ENCODE measurements at regions not wholly inside any gene's neighbourhood (a gene's known extent, or its start where the extent isn't known, plus 50 kb on each side); places are given as distances from the start of the nearest gene placed in this dataset.

DNA sequence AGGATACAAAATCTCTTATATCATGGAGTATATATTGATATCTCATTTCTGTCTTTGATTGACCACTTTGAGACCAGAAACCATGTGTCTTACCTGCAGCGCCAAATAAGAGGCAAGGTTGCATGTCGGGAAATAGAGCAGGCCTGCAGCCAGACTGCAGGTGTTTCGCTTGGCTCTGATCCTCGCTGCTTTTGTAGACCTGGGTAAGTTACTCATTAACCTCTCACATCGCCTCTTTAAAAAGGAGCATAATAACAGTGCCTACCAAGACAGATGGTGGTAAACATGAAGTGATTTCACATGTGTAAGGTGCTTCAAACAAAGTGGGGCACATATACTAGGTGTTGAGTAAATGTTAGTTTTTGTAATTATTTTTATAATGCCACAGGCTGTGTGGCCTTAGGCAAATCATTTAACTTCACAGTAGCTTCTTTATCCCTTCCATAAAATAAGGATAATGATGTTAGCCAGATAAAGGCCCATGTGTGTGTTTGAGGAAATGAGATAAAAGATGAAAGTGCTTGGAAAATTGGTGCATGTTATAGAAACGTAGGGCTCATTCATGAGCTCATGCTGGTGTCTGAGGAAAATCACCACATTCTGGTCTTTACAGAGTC is 248.8 kb upstream of the MAP3K7 start:
- no peaks in the 10 kb centered on the region for H3K4me1 ChIP-seq (ENCODE audit: control insufficient read depth in 5 of 5, insufficient read depth in 5 of 5, low read length in 5 of 5)
- no peak overlapping the region for H3K4me3 ChIP-seq (ENCODE audit: low read depth in 1 of 5, low read length in 5 of 5)
- H3K27me3 ChIP-seq (ENCODE audit: control insufficient read depth in 5 of 5, insufficient read depth in 4 of 5, low read length in 5 of 5): no peaks in the 10 kb centered on the region
- H3K9me3 ChIP-seq (ENCODE audit: control insufficient read depth in 5 of 5, low read length in 5 of 5): peaks cover 0 to 6% (median 0%) of the 10 kb centered on the region in 5 donors
- no peaks in the 10 kb centered on the region for H3K36me3 ChIP-seq (ENCODE audit: control insufficient read depth in 5 of 5, insufficient read depth in 5 of 5, low read length in 5 of 5)
- H3K9ac ChIP-seq (ENCODE audit: low read length in 5 of 5): no peak overlapping the region
- no peak overlapping the region for H3K27ac ChIP-seq (ENCODE audit: low read depth, low read length)

DNA sequence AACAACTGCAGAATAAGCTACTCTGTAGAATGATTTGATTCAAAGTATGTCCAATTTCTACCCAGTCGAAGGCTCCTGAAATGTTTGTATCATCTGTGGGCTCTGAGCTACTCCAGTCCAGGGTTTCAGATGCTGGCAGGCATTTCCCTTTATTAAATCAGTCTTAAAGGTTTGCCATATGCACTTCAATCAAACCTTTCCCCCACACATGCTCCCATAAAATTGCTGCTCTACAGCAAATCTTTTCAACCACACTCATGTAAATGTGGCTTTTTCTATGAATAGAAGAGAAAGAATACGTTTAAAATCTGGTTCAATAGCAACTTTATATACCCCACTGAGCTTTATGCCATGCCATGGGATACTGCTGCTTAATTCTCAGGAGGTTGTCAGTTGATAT is 242.4 kb upstream of the MAP3K7 start:
- H3K4me3 ChIP-seq (ENCODE audit: low read depth in 1 of 5, low read length in 5 of 5): no peak overlapping the region
- H3K4me1 ChIP-seq (ENCODE audit: control insufficient read depth in 5 of 5, insufficient read depth in 5 of 5, low read length in 5 of 5): no peaks in the 10 kb centered on the region
- no peak overlapping the region for H3K9ac ChIP-seq (ENCODE audit: low read length in 5 of 5)
- H3K36me3 ChIP-seq (ENCODE audit: control insufficient read depth in 5 of 5, insufficient read depth in 5 of 5, low read length in 5 of 5): no peaks in the 10 kb centered on the region
- H3K9me3 ChIP-seq (ENCODE audit: control insufficient read depth in 5 of 5, low read length in 5 of 5): peaks cover 0 to 9% (median 0%) of the 10 kb centered on the region in 5 donors
- no peak overlapping the region for H3K27ac ChIP-seq (ENCODE audit: low read depth, low read length)
- H3K27me3 ChIP-seq (ENCODE audit: control insufficient read depth in 5 of 5, insufficient read depth in 4 of 5, low read length in 5 of 5): no peaks in the 10 kb centered on the region

DNA sequence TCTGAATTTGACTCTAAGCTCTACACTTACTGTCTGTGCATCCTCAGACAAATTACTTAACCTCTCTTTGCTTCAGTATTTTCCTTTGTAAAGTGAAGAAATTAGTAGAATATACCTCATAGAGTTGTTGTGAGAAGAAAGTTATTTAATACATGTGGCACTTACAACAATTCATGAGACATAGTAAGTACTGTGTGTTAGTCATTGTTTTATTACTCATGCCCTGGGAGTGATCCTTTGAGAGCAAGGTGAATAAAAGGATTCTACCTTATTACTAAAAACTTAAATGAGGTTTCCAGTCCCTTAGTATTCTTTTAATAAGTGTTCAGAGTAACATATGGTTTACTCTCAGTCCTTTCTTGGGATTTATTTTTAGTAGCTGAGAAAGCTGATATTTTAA is 233.6 kb upstream of the MAP3K7 start:
- Histone ChIP-seq H3K9ac (ENCODE audit: low read length in 5 of 5) (no peak overlapping the region), H3K36me3 (ENCODE audit: control insufficient read depth in 5 of 5, insufficient read depth in 5 of 5, low read length in 5 of 5) (no peaks in the 10 kb centered on the region), H3K9me3 (ENCODE audit: control insufficient read depth in 5 of 5, low read length in 5 of 5) (peaks cover 0 to 2% (median 0%) of the 10 kb centered on the region in 5 donors), H3K27me3 (ENCODE audit: control insufficient read depth in 5 of 5, insufficient read depth in 4 of 5, low read length in 5 of 5) (no peaks in the 10 kb centered on the region), H3K4me3 (ENCODE audit: low read depth in 1 of 5, low read length in 5 of 5) (no peak overlapping the region), H3K27ac (ENCODE audit: low read depth, low read length) (no peak overlapping the region), H3K4me1 (ENCODE audit: control insufficient read depth in 5 of 5, insufficient read depth in 5 of 5, low read length in 5 of 5) (no peaks in the 10 kb centered on the region)

DNA sequence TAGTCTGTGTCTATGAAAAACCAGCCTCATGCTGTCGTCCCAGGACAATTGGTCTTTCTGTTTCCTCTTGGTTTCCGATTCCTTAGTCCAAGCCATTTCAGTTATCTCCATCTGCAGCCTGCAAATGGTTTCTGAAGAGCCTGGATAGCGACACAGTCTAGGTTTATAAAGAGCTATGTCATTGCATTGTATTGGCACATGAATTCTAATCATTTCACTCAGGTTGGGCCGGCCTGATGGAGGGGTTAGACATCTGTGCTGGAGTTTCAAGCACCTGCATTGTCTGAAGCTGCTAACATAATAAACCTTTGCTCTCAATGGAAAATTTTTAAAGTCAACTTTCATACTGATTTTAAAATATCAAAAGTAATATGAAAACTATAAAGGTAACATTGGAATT is 232.6 kb upstream of the MAP3K7 start:
- Histone ChIP-seq H3K27me3 (ENCODE audit: control insufficient read depth in 5 of 5, insufficient read depth in 4 of 5, low read length in 5 of 5) (no peaks in the 10 kb centered on the region), H3K9me3 (ENCODE audit: control insufficient read depth in 5 of 5, low read length in 5 of 5) (peaks cover 0 to 2% (median 0%) of the 10 kb centered on the region in 5 donors), H3K27ac (ENCODE audit: low read depth, low read length) (no peak overlapping the region), H3K4me3 (ENCODE audit: low read depth in 1 of 5, low read length in 5 of 5) (no peak overlapping the region), H3K4me1 (ENCODE audit: control insufficient read depth in 5 of 5, insufficient read depth in 5 of 5, low read length in 5 of 5) (no peaks in the 10 kb centered on the region), H3K9ac (ENCODE audit: low read length in 5 of 5) (no peak overlapping the region), H3K36me3 (ENCODE audit: control insufficient read depth in 5 of 5, insufficient read depth in 5 of 5, low read length in 5 of 5) (no peaks in the 10 kb centered on the region)

DNA sequence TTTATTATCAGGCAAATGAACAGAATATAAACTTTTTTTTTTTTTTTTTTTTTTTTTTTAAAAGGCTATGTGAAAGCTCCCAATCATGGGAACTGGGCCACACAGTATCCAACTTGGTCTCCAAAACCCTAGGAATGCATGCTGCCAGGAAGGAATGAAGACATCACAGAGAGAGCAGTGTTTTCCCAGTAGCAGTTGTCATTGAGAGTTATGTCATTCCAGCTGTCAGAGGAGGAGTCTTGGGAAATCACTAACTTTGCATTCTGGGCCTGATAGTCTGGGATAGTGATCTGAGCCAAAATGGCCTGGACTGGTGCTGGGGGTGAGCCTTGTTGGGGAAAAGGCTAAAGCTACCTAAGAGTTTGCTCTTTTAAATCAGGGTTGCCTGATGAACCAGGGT is 231.3 kb upstream of the MAP3K7 start:
- Histone ChIP-seq H3K27me3 (ENCODE audit: control insufficient read depth in 5 of 5, insufficient read depth in 4 of 5, low read length in 5 of 5) (no peaks in the 10 kb centered on the region), H3K9ac (ENCODE audit: low read length in 5 of 5) (no peak overlapping the region), H3K36me3 (ENCODE audit: control insufficient read depth in 5 of 5, insufficient read depth in 5 of 5, low read length in 5 of 5) (no peaks in the 10 kb centered on the region), H3K4me1 (ENCODE audit: control insufficient read depth in 5 of 5, insufficient read depth in 5 of 5, low read length in 5 of 5) (no peaks in the 10 kb centered on the region), H3K27ac (ENCODE audit: low read depth, low read length) (no peak overlapping the region), H3K9me3 (ENCODE audit: control insufficient read depth in 5 of 5, low read length in 5 of 5) (peaks cover 0 to 4% (median 0%) of the 10 kb centered on the region in 5 donors), H3K4me3 (ENCODE audit: low read depth in 1 of 5, low read length in 5 of 5) (no peak overlapping the region)

DNA sequence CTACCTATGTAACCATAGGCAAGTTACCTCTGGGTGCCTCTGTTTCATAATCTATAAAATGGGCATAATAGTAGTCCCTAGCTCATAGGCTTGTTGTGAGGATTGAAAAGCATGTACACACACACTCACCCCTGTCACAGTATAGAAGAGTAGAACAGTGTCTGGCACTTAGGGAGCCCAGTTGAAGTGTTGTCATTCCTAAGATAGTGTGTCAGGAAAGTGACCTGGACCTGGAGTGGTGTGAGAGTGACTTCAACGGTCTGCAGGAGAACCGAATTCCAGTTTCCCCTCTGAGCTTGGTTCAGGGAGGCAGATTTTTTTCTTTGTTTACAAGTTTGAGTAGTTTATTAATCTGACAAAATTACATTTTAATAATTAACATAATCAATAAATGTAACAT is 229.9 kb upstream of the MAP3K7 start:
- Histone ChIP-seq H3K36me3 (ENCODE audit: control insufficient read depth in 5 of 5, insufficient read depth in 5 of 5, low read length in 5 of 5) (no peaks in the 10 kb centered on the region), H3K9ac (ENCODE audit: low read length in 5 of 5) (no peak overlapping the region), H3K4me3 (ENCODE audit: low read depth in 1 of 5, low read length in 5 of 5) (no peak overlapping the region)

DNA sequence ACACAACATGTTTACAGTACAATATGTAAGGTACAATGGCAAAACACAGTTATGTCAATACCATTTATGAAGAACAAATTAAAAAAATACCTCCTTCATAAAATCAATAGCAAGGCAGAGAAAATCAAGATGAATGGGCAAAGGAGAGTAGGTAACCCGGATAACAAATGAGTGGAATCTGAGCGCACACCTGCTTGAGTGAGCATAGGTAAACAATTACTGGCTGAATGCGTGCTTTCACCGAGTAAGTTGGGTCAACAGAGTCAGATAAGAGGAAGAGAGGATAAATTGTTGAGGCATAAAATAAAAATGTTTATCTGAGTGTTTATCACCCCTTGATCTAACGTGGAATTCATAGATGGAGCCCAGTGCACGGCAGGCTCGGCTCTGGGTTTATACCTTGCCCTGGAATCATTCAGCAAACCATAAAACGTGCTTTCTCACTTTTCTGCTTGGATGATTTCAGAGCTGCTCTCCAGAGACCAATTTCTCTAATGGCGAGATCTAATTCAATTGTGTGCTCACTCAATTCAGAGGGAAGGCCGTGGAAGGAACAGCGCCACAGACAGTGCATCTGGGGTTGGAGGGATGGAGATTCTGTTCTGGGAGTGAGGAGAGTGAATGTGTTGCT is 224.8 kb upstream of the MAP3K7 start:
- Histone ChIP-seq H3K9ac (ENCODE audit: low read length in 5 of 5) (no peak overlapping the region), H3K9me3 (ENCODE audit: control insufficient read depth in 5 of 5, low read length in 5 of 5) (peaks cover 0 to 4% (median 0%) of the 10 kb centered on the region in 5 donors), H3K4me3 (ENCODE audit: low read depth in 1 of 5, low read length in 5 of 5) (no peak overlapping the region), H3K36me3 (ENCODE audit: control insufficient read depth in 5 of 5, insufficient read depth in 5 of 5, low read length in 5 of 5) (no peaks in the 10 kb centered on the region), H3K4me1 (ENCODE audit: control insufficient read depth in 5 of 5, insufficient read depth in 5 of 5, low read length in 5 of 5) (no peaks in the 10 kb centered on the region), H3K27me3 (ENCODE audit: control insufficient read depth in 5 of 5, insufficient read depth in 4 of 5, low read length in 5 of 5) (no peaks in the 10 kb centered on the region), H3K27ac (ENCODE audit: low read depth, low read length) (no peak overlapping the region)

More for the DNA sequence above, 229.9 kb upstream of the MAP3K7 start:
- Histone ChIP-seq H3K27ac (ENCODE audit: low read depth, low read length) (no peak overlapping the region), H3K4me1 (ENCODE audit: control insufficient read depth in 5 of 5, insufficient read depth in 5 of 5, low read length in 5 of 5) (no peaks in the 10 kb centered on the region), H3K27me3 (ENCODE audit: control insufficient read depth in 5 of 5, insufficient read depth in 4 of 5, low read length in 5 of 5) (no peaks in the 10 kb centered on the region), H3K9me3 (ENCODE audit: control insufficient read depth in 5 of 5, low read length in 5 of 5) (peaks cover 0 to 4% (median 0%) of the 10 kb centered on the region in 5 donors)

DNA sequence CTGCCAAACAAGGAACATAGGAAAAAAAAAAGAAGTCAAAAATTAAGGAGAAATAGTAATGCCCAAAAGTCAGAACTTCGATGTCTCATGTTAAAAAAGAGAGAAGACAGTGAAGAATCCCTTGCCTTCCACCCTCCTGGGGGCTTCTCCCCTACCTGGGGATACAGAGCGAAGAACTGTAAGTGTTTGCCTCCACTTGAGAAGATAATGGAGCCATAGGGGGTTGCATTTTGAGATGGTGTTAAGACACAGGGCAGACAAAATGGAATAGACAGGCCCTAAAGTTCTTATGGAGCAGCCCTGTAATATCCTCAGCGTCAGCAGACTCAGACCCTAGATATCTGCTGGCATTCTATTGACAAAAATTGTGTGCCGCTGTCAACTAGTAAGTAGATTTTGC is 222.2 kb upstream of the MAP3K7 start:
- no peak overlapping the region for H3K9ac ChIP-seq (ENCODE audit: low read length in 5 of 5)
- no peaks in the 10 kb centered on the region for H3K36me3 ChIP-seq (ENCODE audit: control insufficient read depth in 5 of 5, insufficient read depth in 5 of 5, low read length in 5 of 5)
- no peak overlapping the region for H3K27ac ChIP-seq (ENCODE audit: low read depth, low read length)
- H3K27me3 ChIP-seq (ENCODE audit: control insufficient read depth in 5 of 5, insufficient read depth in 4 of 5, low read length in 5 of 5): no peaks in the 10 kb centered on the region
- peaks cover 0 to 4% (median 0%) of the 10 kb centered on the region in 5 donors for H3K9me3 ChIP-seq (ENCODE audit: control insufficient read depth in 5 of 5, low read length in 5 of 5)
- H3K4me1 ChIP-seq (ENCODE audit: control insufficient read depth in 5 of 5, insufficient read depth in 5 of 5, low read length in 5 of 5): no peaks in the 10 kb centered on the region
- no peak overlapping the region for H3K4me3 ChIP-seq (ENCODE audit: low read depth in 1 of 5, low read length in 5 of 5)

DNA sequence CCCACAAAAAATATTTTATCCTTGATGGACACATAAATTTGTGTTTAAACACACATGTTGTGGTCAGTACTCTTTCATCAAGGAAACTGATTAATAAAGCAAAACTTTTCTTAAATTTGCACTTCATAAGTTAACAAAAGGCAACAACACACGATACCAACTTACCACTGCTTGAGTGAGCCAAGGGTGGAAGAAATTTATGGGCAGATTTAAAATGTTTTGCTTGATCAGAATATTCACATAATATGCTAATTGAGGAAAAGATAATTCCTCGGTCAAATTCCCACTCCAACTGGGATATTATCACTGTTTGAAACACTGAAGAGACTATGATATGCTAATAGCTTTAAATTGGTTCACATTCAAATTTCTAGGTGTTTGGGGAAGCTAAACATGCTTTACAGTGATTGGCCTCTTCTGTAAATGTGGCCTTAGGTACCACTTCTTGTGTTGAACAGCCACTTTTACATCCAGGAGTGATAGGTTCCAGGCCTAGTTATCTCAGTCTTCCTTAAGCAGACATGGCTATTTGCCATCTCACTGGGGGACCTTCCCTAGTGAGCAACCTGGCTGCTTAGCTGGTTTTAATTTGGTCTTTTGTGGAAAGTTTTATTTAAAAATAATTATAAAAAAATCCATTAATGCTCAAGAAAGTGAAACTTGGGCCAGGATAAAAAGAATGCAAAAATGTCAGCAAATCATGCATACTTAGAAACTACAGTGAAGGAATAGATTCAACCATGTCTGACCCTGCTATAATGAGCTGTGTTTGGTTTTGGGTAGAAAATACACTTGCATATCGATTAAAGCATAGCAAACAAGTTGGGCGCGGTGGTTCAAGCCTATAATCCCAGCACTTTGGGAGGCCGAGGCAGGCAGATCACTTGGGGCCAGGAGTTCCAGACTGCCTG is 221.2 kb upstream of the MAP3K7 start:
- no peak overlapping the region for H3K4me3 ChIP-seq (ENCODE audit: low read depth in 1 of 5, low read length in 5 of 5)
- no peaks in the 10 kb centered on the region for H3K9me3 ChIP-seq (ENCODE audit: control insufficient read depth in 5 of 5, low read length in 5 of 5)
- no peaks in the 10 kb centered on the region for H3K4me1 ChIP-seq (ENCODE audit: control insufficient read depth in 5 of 5, insufficient read depth in 5 of 5, low read length in 5 of 5)
- H3K27me3 ChIP-seq (ENCODE audit: control insufficient read depth in 5 of 5, insufficient read depth in 4 of 5, low read length in 5 of 5): no peaks in the 10 kb centered on the region
- no peak overlapping the region for H3K27ac ChIP-seq (ENCODE audit: low read depth, low read length)
- no peak overlapping the region for H3K9ac ChIP-seq (ENCODE audit: low read length in 5 of 5)
- H3K36me3 ChIP-seq (ENCODE audit: control insufficient read depth in 5 of 5, insufficient read depth in 5 of 5, low read length in 5 of 5): no peaks in the 10 kb centered on the region

DNA sequence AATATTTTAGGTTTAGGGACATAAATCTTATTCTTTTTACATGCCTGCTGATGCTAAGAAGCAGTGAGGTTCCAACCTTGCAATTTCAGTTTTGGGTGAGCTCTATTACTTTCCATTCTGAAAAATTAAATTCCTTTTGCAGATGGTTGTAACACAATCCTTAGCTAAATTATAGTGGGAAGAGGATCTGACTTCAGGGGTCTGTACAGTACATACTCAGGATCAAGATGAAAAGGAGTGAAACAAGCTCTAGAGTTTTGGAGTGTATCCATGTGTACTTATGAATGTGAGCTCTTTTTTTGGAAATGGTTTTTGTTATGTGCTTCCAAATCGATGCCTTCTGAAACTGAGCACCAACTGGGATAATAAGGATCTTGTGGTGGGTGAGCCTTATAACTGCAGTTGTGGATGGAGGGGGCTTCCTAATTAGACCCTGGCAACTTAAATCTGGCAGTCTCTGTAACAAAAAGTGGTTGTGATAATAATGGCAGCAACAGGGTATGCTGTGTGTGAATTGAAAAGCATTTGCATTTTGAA is 218.8 kb upstream of the MAP3K7 start:
- Histone ChIP-seq H3K4me1 (ENCODE audit: control insufficient read depth in 5 of 5, insufficient read depth in 5 of 5, low read length in 5 of 5) (no peaks in the 10 kb centered on the region), H3K9me3 (ENCODE audit: control insufficient read depth in 5 of 5, low read length in 5 of 5) (no peaks in the 10 kb centered on the region), H3K27me3 (ENCODE audit: control insufficient read depth in 5 of 5, insufficient read depth in 4 of 5, low read length in 5 of 5) (no peaks in the 10 kb centered on the region), H3K4me3 (ENCODE audit: low read depth in 1 of 5, low read length in 5 of 5) (no peak overlapping the region), H3K36me3 (ENCODE audit: control insufficient read depth in 5 of 5, insufficient read depth in 5 of 5, low read length in 5 of 5) (no peaks in the 10 kb centered on the region), H3K9ac (ENCODE audit: low read length in 5 of 5) (no peak overlapping the region), H3K27ac (ENCODE audit: low read depth, low read length) (no peak overlapping the region)

All from subcutaneous abdominal adipose tissue (tissue), 5 donors.